Neural crest cell (in vitro differentiated cells): ENCODE measurements at regions not wholly inside any gene's neighbourhood (a gene's known extent, or its start where the extent isn't known, plus 50 kb on each side); places are given as distances from the start of the nearest gene placed in this dataset.

ENCODE experiments used
- DNase-seq: peaks from one replicate; pipeline ENCODE4 v3.0.0; 2021; ENCODE audit warnings: low read depth, mixed read lengths, low spot score
- H3K27ac Mint-ChIP-seq: one replicate; pipeline ENCODE4 v1.8.0; 2021; ENCODE audit warnings: mild to moderate bottlenecking, mixed read lengths; ENCODE audit not compliant: unreplicated experiment
- H3K27me3 Mint-ChIP-seq: 2 replicates; pipeline ENCODE4 v1.8.0; 2021; ENCODE audit warnings: low read depth, mild to moderate bottlenecking, mixed read lengths
- H3K36me3 Mint-ChIP-seq: 2 replicates; pipeline ENCODE4 v1.8.0; 2021; ENCODE audit warnings: low read depth, mild to moderate bottlenecking, mixed read lengths
- H3K4me1 Mint-ChIP-seq: 2 replicates; pipeline ENCODE4 v1.8.0; 2021; ENCODE audit warnings: mixed read lengths
- H3K4me3 Mint-ChIP-seq: one replicate; pipeline ENCODE4 v1.8.0; 2021; ENCODE audit warnings: mild to moderate bottlenecking, mixed read lengths
- H3K9me3 Mint-ChIP-seq: 2 replicates; pipeline ENCODE4 v1.8.0; 2021; ENCODE audit warnings: mixed read lengths
- TF ChIP-seq, protein P1 (sequence below): fragments of 200-600 bp; sonication (generic); conservative IDR thresholded peaks from 2 replicates; pipeline ENCODE4 v1.5.0; 2021; ENCODE audit warnings: antibody characterized with exemption, mild to moderate bottlenecking

DNA sequence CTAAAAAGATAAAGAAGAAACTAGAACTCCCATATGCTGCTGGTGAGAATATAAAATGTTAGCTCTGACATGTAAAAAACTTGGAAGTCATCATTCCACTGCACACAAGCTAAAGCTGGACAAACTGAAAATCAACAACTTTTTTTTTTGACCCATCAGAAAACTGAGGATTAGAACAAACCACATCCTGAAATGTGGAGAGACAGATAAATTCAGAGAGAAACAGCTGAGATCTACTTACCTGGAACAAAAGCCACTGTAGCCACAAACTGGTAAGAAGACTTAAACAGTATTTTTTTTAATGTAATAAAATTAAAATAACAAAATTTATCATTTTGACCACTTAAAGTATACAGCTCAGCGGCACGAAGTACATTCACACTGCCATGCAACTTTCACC, 408.5 kb upstream of the RGS17 start:
- Mint-ChIP-seq H3K4me1 (no peaks in the 10 kb centered on the region), H3K9me3 (peaks cover 5% of the 10 kb centered on the region), H3K36me3 (no peaks in the 10 kb centered on the region), H3K27ac (no peak overlapping the region), H3K4me3 (no peak overlapping the region), H3K27me3 (no peaks in the 10 kb centered on the region)
- DNase-seq = no peak
- TF ChIP-seq, protein P1, sequence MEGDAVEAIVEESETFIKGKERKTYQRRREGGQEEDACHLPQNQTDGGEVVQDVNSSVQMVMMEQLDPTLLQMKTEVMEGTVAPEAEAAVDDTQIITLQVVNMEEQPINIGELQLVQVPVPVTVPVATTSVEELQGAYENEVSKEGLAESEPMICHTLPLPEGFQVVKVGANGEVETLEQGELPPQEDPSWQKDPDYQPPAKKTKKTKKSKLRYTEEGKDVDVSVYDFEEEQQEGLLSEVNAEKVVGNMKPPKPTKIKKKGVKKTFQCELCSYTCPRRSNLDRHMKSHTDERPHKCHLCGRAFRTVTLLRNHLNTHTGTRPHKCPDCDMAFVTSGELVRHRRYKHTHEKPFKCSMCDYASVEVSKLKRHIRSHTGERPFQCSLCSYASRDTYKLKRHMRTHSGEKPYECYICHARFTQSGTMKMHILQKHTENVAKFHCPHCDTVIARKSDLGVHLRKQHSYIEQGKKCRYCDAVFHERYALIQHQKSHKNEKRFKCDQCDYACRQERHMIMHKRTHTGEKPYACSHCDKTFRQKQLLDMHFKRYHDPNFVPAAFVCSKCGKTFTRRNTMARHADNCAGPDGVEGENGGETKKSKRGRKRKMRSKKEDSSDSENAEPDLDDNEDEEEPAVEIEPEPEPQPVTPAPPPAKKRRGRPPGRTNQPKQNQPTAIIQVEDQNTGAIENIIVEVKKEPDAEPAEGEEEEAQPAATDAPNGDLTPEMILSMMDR = no peak

DNA sequence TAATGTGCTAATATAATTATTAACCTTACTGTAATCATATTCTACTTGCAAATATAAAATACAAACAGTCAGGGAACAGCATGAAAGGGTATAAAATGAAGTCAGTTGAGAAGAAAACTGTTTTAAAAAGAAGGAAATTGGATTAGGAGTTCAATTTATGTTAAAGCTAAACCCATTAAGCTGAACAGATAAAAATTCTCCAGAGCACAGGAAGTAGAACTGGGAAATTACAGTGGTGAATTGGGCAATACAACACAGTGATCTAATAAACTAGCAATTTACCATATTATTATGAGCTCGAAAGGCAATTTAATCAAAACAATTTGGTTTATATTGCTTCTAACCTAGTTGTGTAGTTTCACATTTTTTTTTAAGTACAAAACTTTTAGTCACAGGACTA, 407.4 kb upstream of the RGS17 start:
- peaks cover 5% of the 10 kb centered on the region for H3K9me3 Mint-ChIP-seq
- no peaks in the 10 kb centered on the region for H3K36me3 Mint-ChIP-seq
- no peaks in the 10 kb centered on the region for H3K27me3 Mint-ChIP-seq
- no peaks in the 10 kb centered on the region for H3K4me1 Mint-ChIP-seq
- no peak for DNase-seq
- TF ChIP-seq, protein P1 = no peak
- H3K27ac Mint-ChIP-seq = no peak overlapping the region
- H3K4me3 Mint-ChIP-seq = no peak overlapping the region

DNA sequence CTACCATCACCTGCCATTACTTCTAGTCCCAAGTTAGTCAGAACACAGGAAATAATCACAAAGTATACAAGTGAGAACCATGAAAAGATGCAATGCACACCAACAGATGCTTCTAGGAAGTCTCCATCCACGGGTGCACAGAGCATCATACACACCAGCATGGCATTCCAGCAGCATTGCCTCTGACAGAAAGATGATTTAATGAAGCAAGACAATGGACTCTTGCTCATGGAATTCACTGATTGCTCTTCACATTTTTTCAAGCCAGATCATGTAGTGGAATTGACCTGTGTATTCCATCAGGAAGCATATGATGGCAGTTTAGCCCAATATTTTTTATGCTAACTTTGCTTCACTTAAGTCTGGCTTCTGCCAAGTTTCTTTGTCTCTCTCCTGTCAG, 406.3 kb upstream of the RGS17 start:
- Mint-ChIP-seq H3K9me3 (peaks cover under 1% of the 10 kb centered on the region), H3K27me3 (no peaks in the 10 kb centered on the region), H3K4me1 (no peaks in the 10 kb centered on the region), H3K36me3 (no peaks in the 10 kb centered on the region), H3K27ac (no peak overlapping the region), H3K4me3 (no peak overlapping the region)
- DNase-seq = no peak
- TF ChIP-seq, protein P1 = no peak

DNA sequence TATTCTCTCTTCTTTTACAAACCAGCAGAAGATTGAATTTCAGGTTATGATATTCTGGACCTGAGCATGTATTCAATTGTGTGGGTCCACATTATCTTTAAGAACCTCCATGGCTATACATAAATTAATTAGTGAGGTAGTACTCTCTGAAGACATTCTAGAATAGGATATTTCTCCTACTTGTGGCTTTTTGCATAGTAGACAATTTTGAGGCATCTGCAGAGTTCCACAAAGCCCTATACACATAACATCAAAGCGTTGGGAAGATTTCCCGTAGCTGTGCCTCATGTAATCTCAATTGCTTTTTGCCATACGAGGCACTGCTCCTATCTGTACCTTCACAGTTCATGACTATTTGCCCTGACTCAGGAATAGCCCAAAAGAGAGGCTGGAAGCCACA, 395.4 kb upstream of the RGS17 start:
- Mint-ChIP-seq H3K4me3 (no peak overlapping the region), H3K9me3 (peaks cover 7% of the 10 kb centered on the region), H3K27me3 (no peaks in the 10 kb centered on the region), H3K4me1 (no peaks in the 10 kb centered on the region), H3K36me3 (no peaks in the 10 kb centered on the region), H3K27ac (no peak overlapping the region)
- DNase-seq = no peak
- TF ChIP-seq, protein P1 = no peak

DNA sequence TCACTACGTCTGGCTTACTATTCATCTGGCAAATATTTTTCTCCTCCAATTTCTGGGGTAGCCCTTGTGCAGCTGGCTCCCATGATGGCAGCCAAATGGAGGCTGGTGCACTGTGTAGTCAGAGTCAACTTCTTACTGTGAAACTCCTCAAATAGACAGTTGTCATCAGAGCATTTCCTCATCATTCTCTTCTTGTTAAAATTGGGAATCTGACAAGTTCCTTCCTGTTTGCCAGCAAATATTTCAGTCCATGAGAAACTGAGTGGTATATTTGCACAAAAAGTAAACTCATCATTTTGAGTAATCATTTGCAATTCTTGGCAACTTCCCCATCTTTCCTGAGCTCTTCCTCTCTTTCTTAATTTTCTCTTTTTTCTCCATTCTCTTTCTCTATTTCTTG, 394.9 kb upstream of the RGS17 start:
- peaks cover 7% of the 10 kb centered on the region for H3K9me3 Mint-ChIP-seq
- DNase-seq = no peak
- no peaks in the 10 kb centered on the region for H3K4me1 Mint-ChIP-seq
- no peak overlapping the region for H3K4me3 Mint-ChIP-seq
- H3K27ac Mint-ChIP-seq = no peak overlapping the region
- H3K36me3 Mint-ChIP-seq = no peaks in the 10 kb centered on the region
- no peaks in the 10 kb centered on the region for H3K27me3 Mint-ChIP-seq
- TF ChIP-seq, protein P1 = no peak

DNA sequence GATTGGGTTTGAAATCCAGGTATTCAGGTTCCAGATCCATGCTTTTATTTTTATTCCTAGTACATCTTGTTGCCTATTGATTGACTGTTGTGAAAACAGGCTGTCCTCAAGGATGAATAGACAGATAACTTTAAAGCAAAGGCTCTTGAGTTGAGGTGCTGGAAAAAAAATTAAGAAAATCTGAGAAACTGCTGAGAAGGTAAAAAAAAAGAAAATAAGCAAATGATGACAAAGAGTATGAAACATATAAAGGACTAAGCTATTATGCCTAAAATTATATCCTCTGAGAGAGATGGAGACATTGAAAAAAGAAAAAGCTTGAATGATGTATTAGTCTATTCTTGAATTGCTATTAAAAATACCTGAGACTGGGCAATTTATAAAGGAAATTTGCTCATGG, 392.3 kb upstream of the RGS17 start:
- no peaks in the 10 kb centered on the region for H3K27me3 Mint-ChIP-seq
- no peak overlapping the region for H3K4me3 Mint-ChIP-seq
- no peak for DNase-seq
- H3K4me1 Mint-ChIP-seq = no peaks in the 10 kb centered on the region
- no peak overlapping the region for H3K27ac Mint-ChIP-seq
- peaks cover 5% of the 10 kb centered on the region for H3K9me3 Mint-ChIP-seq
- H3K36me3 Mint-ChIP-seq = no peaks in the 10 kb centered on the region
- TF ChIP-seq, protein P1 = no peak
